Astrocyte (in vitro differentiated cells and primary cell): ENCODE measurements at regions not wholly inside any gene's neighbourhood (a gene's known extent, or its start where the extent isn't known, plus 50 kb on each side); places are given as distances from the start of the nearest gene placed in this dataset.

Experiments used
- CTCF ChIP-seq: IDR thresholded peaks from 2 replicates; pipeline ENCODE4 v1.5.1; 2011; ENCODE audit warnings: low read depth, mild to moderate bottlenecking, inconsistent platforms, low read length, moderate library complexity; ENCODE audit not compliant: insufficient read depth
- EZH2 ChIP-seq: IDR thresholded peaks from 2 replicates; pipeline ENCODE4 v1.6.1; 2012; ENCODE audit warnings: mild to moderate bottlenecking, low read length, inconsistent platforms; ENCODE audit not compliant: insufficient read depth

DNA sequence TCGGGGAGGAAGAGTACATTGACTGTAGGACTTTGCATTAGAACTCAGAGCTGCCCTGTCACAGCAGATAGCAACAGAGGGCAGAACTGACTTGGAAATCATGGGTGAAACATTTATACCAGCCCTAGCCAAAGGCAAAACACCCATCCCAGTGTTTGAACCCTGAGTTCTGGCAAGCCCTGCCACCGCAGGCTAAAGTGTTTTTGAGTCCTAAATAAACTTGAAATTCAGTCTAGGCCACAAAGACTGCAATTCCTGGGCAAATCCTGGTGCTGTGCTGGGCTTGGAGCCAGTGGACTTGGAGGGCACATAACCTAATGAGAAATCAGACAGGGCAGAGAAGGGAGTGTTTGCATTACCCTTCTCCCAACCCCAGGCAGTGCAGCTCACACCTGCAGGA, 1015.7 kb downstream of the FSTL5 start:
- no peak for TF ChIP-seq CTCF
- no peak for TF ChIP-seq EZH2
